HG03039 (cell line): ENCODE measurements at regions not wholly inside any gene's neighbourhood (a gene's known extent, or its start where the extent isn't known, plus 50 kb on each side); places are given as distances from the start of the nearest gene placed in this dataset.

ENCODE experiments used
- ATAC-seq: cut with Tn5 transposase; IDR thresholded peaks from one replicate; pipeline ENCODE4 v1.9.1; 2021; ENCODE audit warnings: mild to moderate bottlenecking, moderate library complexity; ENCODE audit not compliant: unreplicated experiment

- ATAC-seq: no peak
These were observed 196.9 kb upstream of the RREB1 start for GRCh38 chr6:6910734-6911295.

- no peak for ATAC-seq
These were observed 196.4 kb upstream of the RREB1 start for GRCh38 chr6:6911391-6911790.

DNA sequence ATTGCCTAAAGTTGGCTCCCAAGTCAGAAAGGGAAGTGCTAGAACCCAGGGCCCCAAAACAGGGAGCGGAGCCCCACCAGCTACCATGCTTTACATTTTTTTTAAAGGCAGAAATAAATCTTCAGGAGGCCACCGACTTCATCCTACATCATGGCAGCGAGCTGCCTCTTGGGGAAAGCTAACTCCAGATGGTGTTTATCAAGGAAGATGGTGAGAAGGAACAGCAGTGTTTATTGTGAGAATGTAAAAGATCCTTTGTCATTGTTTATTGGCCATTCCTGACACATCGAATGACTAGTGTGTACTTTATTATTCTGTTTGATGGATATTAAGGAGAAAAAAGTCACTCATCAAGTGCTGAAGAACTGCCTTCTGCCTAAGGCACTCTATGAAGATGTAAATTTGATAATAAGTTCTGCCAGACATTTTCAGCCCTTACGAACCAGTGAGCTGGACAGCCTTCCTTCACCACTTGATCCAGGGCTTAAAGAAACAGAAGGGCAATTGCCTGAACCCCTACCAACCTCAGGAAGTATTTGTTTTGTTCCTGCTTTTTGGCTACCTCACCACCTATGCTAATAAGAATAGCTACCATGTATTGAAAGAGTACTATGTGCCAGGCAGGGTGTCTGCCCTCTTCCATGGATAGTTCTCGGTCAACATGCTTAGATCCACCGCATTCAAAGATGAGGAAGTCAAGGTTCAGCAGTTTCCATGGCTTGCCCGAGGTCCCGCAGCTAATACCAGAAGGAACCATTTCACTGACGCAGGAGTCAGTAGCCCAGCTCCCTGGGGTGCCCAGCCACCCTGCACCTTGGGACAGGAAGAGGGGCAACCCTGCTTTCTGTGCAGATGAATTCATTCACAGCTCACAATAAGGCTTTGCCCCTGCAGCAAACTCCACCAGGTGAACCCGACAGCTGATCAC is 194.7 kb upstream of the RREB1 start:
- no peak for ATAC-seq

GRCh38 chr6:6915219-6915618 is 192.5 kb upstream of the RREB1 start:
- no peak for ATAC-seq

GRCh38 chr6:6915813-6916547 is 191.8 kb upstream of the RREB1 start:
- ATAC-seq: no peak

GRCh38 chr6:6916598-6916997 is 191.2 kb upstream of the RREB1 start:
- ATAC-seq: no peak

GRCh38 chr6:6918216-6918983 is 189.4 kb upstream of the RREB1 start:
- ATAC-seq: peak; percentile 94

DNA sequence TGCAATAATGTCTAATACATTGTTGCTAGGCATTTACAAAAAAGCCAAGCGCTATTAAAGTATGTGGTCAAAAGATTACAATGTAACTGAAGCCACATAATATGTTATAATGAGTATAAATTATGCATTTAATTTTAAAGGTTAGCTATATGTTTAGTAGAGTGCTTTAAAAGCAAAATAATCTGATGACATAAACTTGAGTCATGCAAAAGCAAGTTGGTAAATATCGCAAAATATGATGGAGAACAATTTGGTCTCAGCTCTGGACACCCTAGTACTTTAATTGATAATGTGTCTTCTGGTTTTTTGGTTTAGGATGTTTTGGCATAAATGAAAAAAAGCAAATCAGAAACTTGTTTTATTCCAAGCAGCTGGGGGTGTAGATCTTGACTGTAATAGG is 188.6 kb upstream of the RREB1 start:
- no peak for ATAC-seq

GRCh38 chr6:6920114-6920986 is 187.4 kb upstream of the RREB1 start:
- ATAC-seq: no peak

- no peak for ATAC-seq
These were observed 186.8 kb upstream of the RREB1 start for GRCh38 chr6:6920987-6921313.

DNA sequence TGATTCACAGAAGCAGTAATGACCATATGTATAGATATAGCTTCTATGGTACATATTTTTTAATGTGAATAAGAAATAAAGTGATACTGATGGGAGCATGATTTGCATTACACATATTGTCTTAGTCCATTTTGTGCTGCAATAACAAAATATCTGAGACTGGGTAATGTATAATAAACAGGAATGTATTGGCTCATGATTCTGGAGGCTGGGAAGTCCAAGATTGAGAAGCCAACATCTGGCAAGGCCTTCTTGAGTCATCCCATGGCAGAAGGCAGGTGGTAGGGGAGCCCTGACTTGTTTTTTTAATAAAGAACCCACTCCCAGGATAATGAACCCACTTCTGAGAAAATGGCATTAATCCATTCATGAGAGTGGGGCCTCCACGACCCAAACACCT is 185.6 kb upstream of the RREB1 start:
- ATAC-seq: no peak

DNA sequence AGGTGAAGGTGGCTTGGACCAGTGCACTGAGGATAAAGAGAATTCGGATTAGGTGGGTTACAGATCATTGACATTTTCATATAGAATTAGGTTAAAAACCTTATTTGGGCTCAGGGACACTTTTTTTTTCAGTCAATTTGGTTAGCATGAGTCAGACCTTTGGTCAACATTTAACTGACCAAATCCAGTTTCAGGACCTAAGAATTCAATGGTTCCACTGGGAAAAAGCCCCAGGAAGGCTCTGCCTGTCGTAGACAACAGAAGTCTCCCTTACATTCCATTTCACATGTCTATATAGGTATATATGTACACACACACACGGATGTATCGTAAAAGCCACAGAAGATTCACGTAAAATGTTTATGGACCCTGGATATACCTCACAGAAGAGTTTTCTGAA is 184.2 kb upstream of the RREB1 start:
- ATAC-seq: no peak

DNA sequence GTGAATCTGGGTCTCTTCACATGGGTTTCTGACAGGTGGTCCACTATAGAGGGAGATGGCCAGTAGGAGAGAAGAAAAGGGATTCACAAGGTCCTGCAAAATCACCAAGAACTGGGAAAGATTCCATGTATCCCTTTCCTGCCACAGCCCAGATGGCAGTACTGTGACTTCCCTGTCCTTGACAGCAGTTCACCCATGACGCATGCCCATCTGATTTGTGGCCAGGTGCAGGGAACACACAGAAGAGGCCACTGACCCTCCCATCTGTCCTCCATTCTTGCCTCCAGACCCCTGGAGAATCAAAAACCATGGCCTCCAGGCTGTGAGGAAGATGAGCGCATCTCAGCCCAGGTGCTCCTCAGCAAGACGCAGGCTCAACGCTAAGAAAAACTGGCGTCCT is 183.1 kb upstream of the RREB1 start:
- ATAC-seq: no peak

DNA sequence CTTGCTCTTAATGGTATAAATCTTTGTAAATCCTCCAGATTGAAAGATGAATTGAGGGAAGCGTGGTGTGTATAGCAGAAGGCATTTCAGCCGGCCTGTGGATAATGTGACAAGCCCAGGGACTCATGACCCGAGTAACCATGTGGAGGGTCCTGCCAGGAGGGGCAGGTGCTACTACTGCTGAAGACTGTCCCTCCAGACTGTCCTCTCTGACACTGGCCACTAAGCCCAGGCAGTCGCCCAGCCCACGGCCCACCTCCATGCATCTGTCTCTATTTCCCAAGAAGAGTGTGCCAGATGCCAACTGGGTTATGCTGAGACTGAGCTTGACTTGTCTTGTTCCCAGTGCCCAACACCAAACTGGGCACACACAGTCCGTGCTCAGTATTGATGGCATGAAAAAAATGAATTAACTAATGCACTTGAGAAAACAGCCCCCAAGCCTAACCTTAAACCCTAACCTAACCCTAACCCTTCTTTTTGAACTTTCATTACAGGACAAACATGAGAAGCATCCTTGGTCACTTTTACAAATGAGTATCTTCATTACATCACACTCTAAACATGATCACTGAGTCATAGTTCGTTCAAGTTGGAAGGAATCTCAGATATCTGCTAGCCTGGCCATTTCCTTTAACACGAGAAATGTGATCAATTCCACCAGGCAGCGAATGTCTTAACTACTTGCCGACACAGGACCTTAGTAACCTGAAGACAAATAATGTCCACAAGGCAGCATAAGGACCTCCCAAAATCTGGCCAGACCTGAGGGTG is 182.2 kb upstream of the RREB1 start:
- no peak for ATAC-seq

DNA sequence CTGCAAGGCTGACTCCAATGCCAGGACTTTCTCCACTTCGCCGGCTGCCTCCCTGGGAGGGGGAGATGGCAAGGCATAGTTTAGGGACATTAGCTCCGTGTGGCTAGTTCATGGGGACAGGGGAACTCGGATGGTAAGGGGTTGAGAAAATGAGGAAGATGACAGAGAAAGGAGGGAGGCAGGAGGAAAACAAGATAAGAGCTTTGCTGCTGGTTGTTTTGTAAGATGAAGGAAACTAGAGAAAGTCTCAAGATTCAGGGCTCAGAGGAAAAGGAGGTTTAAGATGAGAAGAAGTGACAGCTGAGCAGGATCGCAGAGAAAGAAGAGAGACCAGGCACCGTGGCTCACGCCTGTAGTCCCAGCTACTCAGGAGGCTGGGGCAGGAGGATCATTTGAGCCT is 180.9 kb upstream of the RREB1 start:
- ATAC-seq: no peak

DNA sequence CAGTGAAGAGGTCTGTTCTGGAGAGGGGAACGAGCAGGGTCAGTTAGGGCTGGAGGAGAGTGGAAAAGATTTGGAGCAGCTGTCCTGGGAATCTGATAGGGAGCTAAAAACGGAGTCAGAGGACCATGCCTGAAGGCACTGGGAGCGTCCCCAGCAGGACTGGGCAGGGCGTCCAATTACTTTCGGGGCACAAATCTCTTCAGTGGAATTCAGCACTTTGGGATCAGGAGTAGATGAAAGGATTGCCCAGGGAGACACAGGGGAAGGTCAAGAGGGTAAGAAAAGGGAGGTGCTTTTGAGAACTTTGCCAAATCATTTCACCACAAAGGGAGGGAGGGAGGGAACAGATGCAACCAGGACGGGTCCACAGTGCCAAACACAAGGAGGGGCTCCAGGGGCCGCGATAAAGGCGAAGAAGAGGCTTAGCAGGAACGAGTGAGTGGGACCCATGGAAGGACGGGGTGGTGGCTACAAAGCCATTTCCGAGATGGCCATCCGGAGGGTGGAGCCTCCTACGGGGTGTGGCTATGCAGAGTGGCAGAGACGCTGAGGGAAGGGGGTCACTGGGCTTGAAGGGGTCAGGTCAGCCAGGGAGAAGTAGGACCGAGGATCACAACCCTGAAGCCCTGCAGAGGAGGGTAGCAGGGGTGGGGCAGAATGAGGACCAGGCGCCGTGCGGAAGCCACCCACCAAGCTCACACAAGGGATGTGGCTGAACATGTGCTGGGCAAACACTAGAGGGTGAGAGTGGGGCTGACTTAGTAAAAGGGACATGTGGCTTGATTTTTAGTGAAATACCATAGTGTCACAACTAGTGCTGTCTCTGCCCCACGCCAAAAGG is 180.0 kb upstream of the RREB1 start:
- no peak for ATAC-seq

GRCh38 chr6:6930223-6930880 is 177.4 kb upstream of the RREB1 start:
- ATAC-seq: no peak
